ENCODE measurements at regions not wholly inside any gene's neighbourhood (a gene's known extent, or its start where the extent isn't known, plus 50 kb on each side); places are given as distances from the start of the nearest gene placed in this dataset.

DNA sequence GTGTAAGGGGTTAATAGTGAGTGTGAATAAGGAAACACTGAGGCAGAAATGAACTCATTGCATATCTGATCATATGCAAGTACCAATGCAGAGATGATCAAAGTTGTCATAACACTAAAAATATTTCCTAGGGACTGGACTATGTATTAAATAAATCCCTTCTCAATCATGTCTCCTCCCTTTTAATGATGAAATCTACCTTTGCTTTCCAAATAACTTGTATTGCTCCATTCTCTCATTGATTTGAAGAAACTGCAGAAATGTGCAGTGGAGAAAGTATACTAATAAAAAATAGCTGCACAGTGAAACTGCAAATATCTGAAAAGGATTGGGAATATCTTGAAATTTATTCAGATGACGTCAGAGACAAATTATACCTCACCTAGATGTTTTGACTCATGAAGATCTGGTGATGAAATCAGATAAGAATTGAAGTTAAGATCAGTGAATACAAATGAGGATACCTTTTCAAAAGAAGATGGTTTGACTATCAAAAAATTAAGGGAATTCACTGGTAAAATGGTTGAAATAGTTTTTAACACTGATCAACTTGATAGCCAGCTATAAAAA lies 1264.9 kb upstream of the USP15 start:
- intact Hi-C loops (cut with DNase I), result no loop called here
- no peak for DNase-seq
- 67 to 75% methylated on average over 1 of the region's 1 CpG for WGBS, 2 donors
- no peaks in the 10 kb centered on the region for H3K36me3 ChIP-seq
- no peaks in the 10 kb centered on the region for H3K27me3 ChIP-seq
- H3K4me1 ChIP-seq, result no peaks in the 10 kb centered on the region
- TF ChIP-seq EP300 (IDR thresholded peaks at IDR 0.05), result no peak
- TF ChIP-seq, protein P1, sequence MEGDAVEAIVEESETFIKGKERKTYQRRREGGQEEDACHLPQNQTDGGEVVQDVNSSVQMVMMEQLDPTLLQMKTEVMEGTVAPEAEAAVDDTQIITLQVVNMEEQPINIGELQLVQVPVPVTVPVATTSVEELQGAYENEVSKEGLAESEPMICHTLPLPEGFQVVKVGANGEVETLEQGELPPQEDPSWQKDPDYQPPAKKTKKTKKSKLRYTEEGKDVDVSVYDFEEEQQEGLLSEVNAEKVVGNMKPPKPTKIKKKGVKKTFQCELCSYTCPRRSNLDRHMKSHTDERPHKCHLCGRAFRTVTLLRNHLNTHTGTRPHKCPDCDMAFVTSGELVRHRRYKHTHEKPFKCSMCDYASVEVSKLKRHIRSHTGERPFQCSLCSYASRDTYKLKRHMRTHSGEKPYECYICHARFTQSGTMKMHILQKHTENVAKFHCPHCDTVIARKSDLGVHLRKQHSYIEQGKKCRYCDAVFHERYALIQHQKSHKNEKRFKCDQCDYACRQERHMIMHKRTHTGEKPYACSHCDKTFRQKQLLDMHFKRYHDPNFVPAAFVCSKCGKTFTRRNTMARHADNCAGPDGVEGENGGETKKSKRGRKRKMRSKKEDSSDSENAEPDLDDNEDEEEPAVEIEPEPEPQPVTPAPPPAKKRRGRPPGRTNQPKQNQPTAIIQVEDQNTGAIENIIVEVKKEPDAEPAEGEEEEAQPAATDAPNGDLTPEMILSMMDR (IDR thresholded peaks at IDR 0.05), result no peak
- TF ChIP-seq POLR2A (IDR thresholded peaks at IDR 0.05), result no peak
- no peak for TF ChIP-seq POLR2AphosphoS5 (IDR thresholded peaks at IDR 0.05)
- H3K4me3 ChIP-seq, result no peak overlapping the region
- H3K9me3 ChIP-seq, result no peaks in the 10 kb centered on the region
- no peak overlapping the region for H3K27ac ChIP-seq

DNA sequence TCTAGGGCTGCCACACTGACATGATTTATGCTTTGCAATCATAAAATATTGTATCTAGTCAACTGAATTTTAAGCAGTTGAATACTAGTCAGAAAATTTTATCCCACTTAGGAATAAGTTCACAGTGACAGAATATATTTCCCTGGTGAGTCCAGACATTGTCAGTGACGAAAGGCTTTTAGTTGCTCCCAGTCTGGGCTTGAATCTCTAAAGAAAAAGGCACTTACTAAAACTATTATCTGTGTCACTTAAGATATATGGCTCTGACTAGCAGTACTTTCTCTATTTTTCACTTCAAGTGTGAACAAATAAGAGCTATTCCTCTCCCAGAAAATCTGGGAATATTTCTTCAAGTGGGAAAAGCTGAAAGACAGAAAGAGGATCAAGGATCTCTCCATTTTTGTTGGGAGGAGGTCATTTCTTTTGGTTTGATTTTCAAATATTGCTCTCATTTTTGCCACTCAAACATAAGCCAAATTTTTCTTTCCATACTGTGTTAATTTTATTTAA lies 1262.3 kb upstream of the USP15 start:
- no peak for DNase-seq
- 49 to 72% methylated on average over 1 of the region's 1 CpG for WGBS, 2 donors
- intact Hi-C loops (cut with DNase I), result no loop called here

DNA sequence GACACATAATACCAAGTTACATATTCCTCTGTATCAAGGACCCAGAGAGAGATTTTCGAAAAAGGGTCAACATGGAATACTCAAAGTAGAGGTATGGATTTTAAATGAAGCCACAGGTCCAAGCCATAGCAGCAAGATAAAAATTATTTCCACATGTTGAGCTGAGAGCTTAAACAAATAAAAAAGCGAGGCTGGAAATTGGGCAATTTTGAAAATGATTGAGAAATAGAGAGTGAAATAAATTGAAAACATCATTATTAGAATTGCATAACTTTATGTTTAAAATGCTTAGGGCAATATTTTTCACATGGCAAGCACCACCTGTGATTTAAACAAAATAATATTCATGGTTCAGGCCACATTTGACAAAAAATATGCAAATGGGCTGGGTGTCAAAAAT lies 1251.0 kb upstream of the USP15 start:
- Histone ChIP-seq H3K27ac (no peak overlapping the region), H3K9me3 (no peaks in the 10 kb centered on the region), H3K4me1 (no peaks in the 10 kb centered on the region), H3K4me3 (no peak overlapping the region), H3K36me3 (no peaks in the 10 kb centered on the region), H3K27me3 (no peaks in the 10 kb centered on the region)
- intact Hi-C loops (cut with DNase I), result no loop called here
- no peak for DNase-seq
- no peak for TF ChIP-seq POLR2AphosphoS5 (IDR thresholded peaks at IDR 0.05)
- 74 to 82% methylated on average over 2 of the region's 2 CpGs for WGBS, 2 donors

More for the DNA sequence above, 1262.3 kb upstream of the USP15 start:
- Histone ChIP-seq H3K27ac (no peak overlapping the region), H3K36me3 (no peaks in the 10 kb centered on the region), H3K9me3 (no peaks in the 10 kb centered on the region), H3K4me3 (no peak overlapping the region), H3K4me1 (no peaks in the 10 kb centered on the region), H3K27me3 (no peaks in the 10 kb centered on the region)
- TF ChIP-seq, protein P1 (IDR thresholded peaks at IDR 0.05), result no peak
- TF ChIP-seq POLR2A (IDR thresholded peaks at IDR 0.05) (no peak), POLR2AphosphoS5 (IDR thresholded peaks at IDR 0.05) (no peak), EP300 (IDR thresholded peaks at IDR 0.05) (no peak)

DNA sequence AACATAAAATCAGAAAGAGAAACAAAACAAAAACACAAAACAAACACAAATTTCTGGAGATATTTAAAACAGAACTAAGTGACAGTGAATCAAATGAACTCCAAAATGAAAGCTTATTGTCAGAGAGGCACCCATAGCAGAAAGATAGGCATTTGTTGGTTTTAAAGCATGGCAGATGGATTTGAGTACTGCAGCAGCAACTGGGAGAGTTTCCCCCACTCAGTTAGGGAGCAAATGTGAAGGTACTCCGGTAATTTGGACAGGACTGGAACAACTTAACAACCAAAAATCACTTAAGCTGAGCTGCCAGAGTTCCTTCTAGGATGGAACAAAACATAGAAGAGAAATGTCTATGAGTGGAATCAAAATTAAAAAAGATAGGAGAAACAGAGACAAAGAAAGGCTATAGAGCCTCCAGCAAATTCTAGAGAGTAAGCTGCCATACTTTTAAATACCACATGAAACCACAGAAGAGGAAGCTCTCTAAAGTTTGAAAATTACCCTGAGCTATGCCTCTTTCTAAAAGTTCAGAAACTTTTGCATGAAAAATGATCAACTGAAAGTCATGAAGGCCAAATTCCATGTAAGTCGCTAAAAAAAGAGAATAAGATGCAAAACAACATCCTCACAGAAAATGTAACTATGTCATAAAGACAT lies 1248.3 kb upstream of the USP15 start:
- Histone ChIP-seq H3K4me3 (no peak overlapping the region), H3K27me3 (no peaks in the 10 kb centered on the region)
- WGBS, 2 donors, result 69 to 73% methylated on average over 2 of the region's 2 CpGs

DNA sequence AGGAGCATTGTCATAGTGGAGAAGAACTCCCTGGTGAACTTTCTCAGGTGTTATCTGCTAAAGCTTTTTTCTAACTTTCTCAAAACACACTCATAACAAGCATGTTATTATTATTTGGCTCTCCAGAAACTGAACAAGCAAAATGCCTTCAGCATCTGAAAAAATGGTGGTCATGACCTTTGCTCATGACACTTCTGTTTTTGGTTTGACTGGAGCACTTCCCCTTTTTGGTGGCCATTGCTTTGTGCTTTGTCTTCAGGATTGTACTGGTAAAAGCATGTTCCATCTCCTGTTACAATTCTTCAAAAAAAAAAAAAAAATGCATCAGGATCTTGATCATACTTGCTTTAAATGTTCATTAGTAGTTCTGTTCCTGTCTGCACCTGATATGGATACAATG lies 1241.6 kb upstream of the USP15 start:
- Histone ChIP-seq H3K36me3 (no peaks in the 10 kb centered on the region), H3K27me3 (no peaks in the 10 kb centered on the region), H3K9me3 (peaks cover 0 to 4% (median 0%) of the 10 kb centered on the region in 4 donors), H3K4me1 (no peaks in the 10 kb centered on the region), H3K4me3 (no peak overlapping the region), H3K27ac (no peak overlapping the region)
- DNase-seq, result no peak
- TF ChIP-seq, protein P1 (IDR thresholded peaks at IDR 0.05), result no peak
- no peak for TF ChIP-seq EP300 (IDR thresholded peaks at IDR 0.05)
- no peak for TF ChIP-seq POLR2A (IDR thresholded peaks at IDR 0.05)
- no peak for TF ChIP-seq POLR2AphosphoS5 (IDR thresholded peaks at IDR 0.05)
- intact Hi-C loops (cut with DNase I), result no loop called here

More for the DNA sequence above, 1248.3 kb upstream of the USP15 start:
- H3K4me1 ChIP-seq, result no peaks in the 10 kb centered on the region
- H3K36me3 ChIP-seq, result no peaks in the 10 kb centered on the region
- no peak overlapping the region for H3K27ac ChIP-seq
- intact Hi-C loops (cut with DNase I), result no loop called here
- H3K9me3 ChIP-seq, result no peaks in the 10 kb centered on the region
- no peak for DNase-seq
- no peak for TF ChIP-seq POLR2A (IDR thresholded peaks at IDR 0.05)
- TF ChIP-seq POLR2AphosphoS5 (IDR thresholded peaks at IDR 0.05), result no peak
- TF ChIP-seq, protein P1 (IDR thresholded peaks at IDR 0.05), result no peak
- no peak for TF ChIP-seq EP300 (IDR thresholded peaks at IDR 0.05)

Data from sigmoid colon (tissue), 6 donors.